HCT116 (cell line): ENCODE measurements at regions not wholly inside any gene's neighbourhood (a gene's known extent, or its start where the extent isn't known, plus 50 kb on each side); places are given as distances from the start of the nearest gene placed in this dataset.
"Not testable (repeated sequence)": the region's sequence is repeated elsewhere in the genome, so short reads cannot be mapped to it uniquely, and the experiment has no call there.

Experiments used
- EZH2 ChIP-seq: fragments of 200-600 bp; sonication (generic); IDR thresholded peaks from 2 replicates; pipeline ENCODE4 v1.6.1; 2017; ENCODE audit warnings: antibody characterized with exemption, mixed run types
- JUND ChIP-seq: IDR thresholded peaks from 2 replicates; pipeline ENCODE4 v1.6.1; 2012
- POLR2A ChIP-seq: IDR thresholded peaks from 2 replicates; pipeline ENCODE4 v1.7.0; 2011; ENCODE audit warnings: borderline replicate concordance; ENCODE audit not compliant: insufficient read depth, insufficient read length; ENCODE audit errors: extremely low read depth
- RAD21 ChIP-seq: IDR thresholded peaks from 2 replicates; pipeline ENCODE4 v1.6.1; 2012; ENCODE audit warnings: low read depth, mild to moderate bottlenecking
- SP1 ChIP-seq: IDR thresholded peaks from 2 replicates; pipeline ENCODE4 v1.6.1; 2012; ENCODE audit warnings: low read depth
- TF ChIP-seq, protein P1 (sequence below), 3 experiments: fragments of 200-600 bp in 1 of 3; sonication (generic) in 1 of 3; IDR thresholded peaks in 2 of 3; conservative IDR thresholded peaks in 1 of 3; 2 replicates each; pipeline ENCODE4 v1.5.1; 2012 to 2017; ENCODE audit warnings: low read depth in 2 of 3, low read length in 2 of 3, antibody characterized with exemption in 1 of 3, borderline replicate concordance in 1 of 3, control low read depth in 1 of 3, mild to moderate bottlenecking in 1 of 3, mixed read lengths in 1 of 3, mixed run types in 1 of 3, moderate library complexity in 1 of 3; ENCODE audit not compliant: insufficient read depth in 1 of 3

GRCh38 chr1:146618582-146618981 lies 319.5 kb upstream of the NBPF12 start:
- TF ChIP-seq RAD21, POLR2A, JUND, SP1, EZH2: not testable (repeated sequence)
- TF ChIP-seq, protein P1, sequence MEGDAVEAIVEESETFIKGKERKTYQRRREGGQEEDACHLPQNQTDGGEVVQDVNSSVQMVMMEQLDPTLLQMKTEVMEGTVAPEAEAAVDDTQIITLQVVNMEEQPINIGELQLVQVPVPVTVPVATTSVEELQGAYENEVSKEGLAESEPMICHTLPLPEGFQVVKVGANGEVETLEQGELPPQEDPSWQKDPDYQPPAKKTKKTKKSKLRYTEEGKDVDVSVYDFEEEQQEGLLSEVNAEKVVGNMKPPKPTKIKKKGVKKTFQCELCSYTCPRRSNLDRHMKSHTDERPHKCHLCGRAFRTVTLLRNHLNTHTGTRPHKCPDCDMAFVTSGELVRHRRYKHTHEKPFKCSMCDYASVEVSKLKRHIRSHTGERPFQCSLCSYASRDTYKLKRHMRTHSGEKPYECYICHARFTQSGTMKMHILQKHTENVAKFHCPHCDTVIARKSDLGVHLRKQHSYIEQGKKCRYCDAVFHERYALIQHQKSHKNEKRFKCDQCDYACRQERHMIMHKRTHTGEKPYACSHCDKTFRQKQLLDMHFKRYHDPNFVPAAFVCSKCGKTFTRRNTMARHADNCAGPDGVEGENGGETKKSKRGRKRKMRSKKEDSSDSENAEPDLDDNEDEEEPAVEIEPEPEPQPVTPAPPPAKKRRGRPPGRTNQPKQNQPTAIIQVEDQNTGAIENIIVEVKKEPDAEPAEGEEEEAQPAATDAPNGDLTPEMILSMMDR (IDR thresholded peaks at IDR 0.05 in 2 of 3, conservative IDR thresholded peaks at IDR 0.05 in 1 of 3; ENCODE audit: borderline replicate concordance in 1 of 3, insufficient read depth in 1 of 3, low read depth in 2 of 3, low read length in 2 of 3), result not testable (repeated sequence)
